ENCODE measurements at regions not wholly inside any gene's neighbourhood (a gene's known extent, or its start where the extent isn't known, plus 50 kb on each side); places are given as distances from the start of the nearest gene placed in this dataset.

DNA sequence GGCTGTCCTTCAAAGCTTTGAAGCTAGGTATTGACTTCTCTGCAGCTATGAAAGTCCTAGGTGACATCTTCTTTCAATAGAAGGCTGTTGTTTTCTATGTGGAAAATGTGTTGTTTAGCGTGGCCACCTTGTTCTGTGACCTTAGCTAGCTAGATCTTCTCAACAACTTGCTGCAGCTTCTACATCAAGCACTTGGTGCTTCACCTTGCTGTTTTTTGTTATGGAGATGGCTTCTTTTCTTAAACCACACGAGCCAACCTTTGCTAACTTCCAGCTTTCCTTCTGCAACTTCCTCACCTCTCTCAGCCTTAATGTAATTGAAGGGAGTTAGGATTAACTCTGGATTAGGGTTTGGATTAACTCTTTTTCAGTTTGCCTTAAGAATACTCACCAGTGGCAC is 128.6 kb upstream of the MMS22L start:
- 0 out of 2 replicates have a peak, but pooled peaks cover 5% of the 10 kb centered on the region for H3K4me1 ChIP-seq (ENCODE audit: control insufficient read depth, insufficient read depth, low read length)
- no peak overlapping the region for H3K9ac ChIP-seq (ENCODE audit: low read length)
- no peaks in the 10 kb centered on the region for H3K27me3 ChIP-seq (ENCODE audit: control insufficient read depth, insufficient read depth, low read length)
- H3K27ac ChIP-seq (ENCODE audit: low read depth, low read length): no peak overlapping the region
- no peaks in the 10 kb centered on the region for H3K9me3 ChIP-seq (ENCODE audit: control insufficient read depth, insufficient read depth, low read depth, low read length)
- no peak overlapping the region for H3K4me3 ChIP-seq (ENCODE audit: low read depth, low read length)
- no peaks in the 10 kb centered on the region for H3K36me3 ChIP-seq (ENCODE audit: control insufficient read depth, insufficient read depth, low read length)

- Histone ChIP-seq H3K4me1 (ENCODE audit: control insufficient read depth, insufficient read depth, low read length) (0 out of 2 replicates have a peak, but pooled peaks cover 5% of the 10 kb centered on the region), H3K9me3 (ENCODE audit: control insufficient read depth, insufficient read depth, low read depth, low read length) (no peaks in the 10 kb centered on the region), H3K36me3 (ENCODE audit: control insufficient read depth, insufficient read depth, low read length) (no peaks in the 10 kb centered on the region), H3K9ac (ENCODE audit: low read length) (no peak overlapping the region), H3K4me3 (ENCODE audit: low read depth, low read length) (no peak overlapping the region), H3K27ac (ENCODE audit: low read depth, low read length) (no peak overlapping the region), H3K27me3 (ENCODE audit: control insufficient read depth, insufficient read depth, low read length) (peaks cover 6% of the 10 kb centered on the region)
Observed at GRCh38 chr6:97412511-97412910, 129.5 kb upstream of the MMS22L start.

DNA sequence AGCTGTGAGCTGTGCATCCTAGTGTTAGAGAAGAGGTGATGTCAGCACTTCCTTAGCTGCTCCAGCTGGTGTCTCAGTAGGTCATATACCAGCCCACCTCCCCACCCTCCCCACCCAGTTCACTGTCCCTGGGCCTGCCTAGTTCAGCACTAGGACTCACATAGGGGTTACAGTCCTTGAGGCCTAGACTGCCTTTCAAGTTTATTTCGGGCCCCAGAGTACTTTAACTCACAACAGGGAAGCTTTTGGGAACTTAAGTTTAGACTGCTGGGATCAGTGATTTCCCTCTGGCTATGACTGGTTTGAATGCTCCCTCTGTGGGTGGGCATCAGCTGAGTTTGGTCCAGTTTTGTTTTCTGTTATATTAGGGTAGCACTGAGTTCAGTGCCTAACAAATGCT is 139.2 kb upstream of the MMS22L start:
- no peak overlapping the region for H3K27ac ChIP-seq (ENCODE audit: low read depth, low read length)
- H3K36me3 ChIP-seq (ENCODE audit: control insufficient read depth, insufficient read depth, low read length): no peaks in the 10 kb centered on the region
- H3K4me1 ChIP-seq (ENCODE audit: control insufficient read depth, insufficient read depth, low read length): no peaks in the 10 kb centered on the region
- no peak overlapping the region for H3K4me3 ChIP-seq (ENCODE audit: low read depth, low read length)
- no peaks in the 10 kb centered on the region for H3K9me3 ChIP-seq (ENCODE audit: control insufficient read depth, insufficient read depth, low read depth, low read length)
- H3K27me3 ChIP-seq (ENCODE audit: control insufficient read depth, insufficient read depth, low read length): peaks cover 97% of the 10 kb centered on the region
- H3K9ac ChIP-seq (ENCODE audit: low read length): no peak overlapping the region

GRCh38 chr6:97423190-97423589 is 140.2 kb upstream of the MMS22L start:
- H3K4me3 ChIP-seq (ENCODE audit: low read depth, low read length): no peak overlapping the region
- peaks cover 99% of the 10 kb centered on the region for H3K27me3 ChIP-seq (ENCODE audit: control insufficient read depth, insufficient read depth, low read length)
- no peaks in the 10 kb centered on the region for H3K36me3 ChIP-seq (ENCODE audit: control insufficient read depth, insufficient read depth, low read length)
- no peaks in the 10 kb centered on the region for H3K4me1 ChIP-seq (ENCODE audit: control insufficient read depth, insufficient read depth, low read length)
- no peak overlapping the region for H3K27ac ChIP-seq (ENCODE audit: low read depth, low read length)
- no peaks in the 10 kb centered on the region for H3K9me3 ChIP-seq (ENCODE audit: control insufficient read depth, insufficient read depth, low read depth, low read length)
- H3K9ac ChIP-seq (ENCODE audit: low read length): no peak overlapping the region

- Histone ChIP-seq H3K27ac (ENCODE audit: low read depth, low read length) (no peak overlapping the region), H3K27me3 (ENCODE audit: control insufficient read depth, insufficient read depth, low read length) (peaks cover 69% of the 10 kb centered on the region), H3K36me3 (ENCODE audit: control insufficient read depth, insufficient read depth, low read length) (no peaks in the 10 kb centered on the region), H3K4me1 (ENCODE audit: control insufficient read depth, insufficient read depth, low read length) (no peaks in the 10 kb centered on the region), H3K9me3 (ENCODE audit: control insufficient read depth, insufficient read depth, low read depth, low read length) (no peaks in the 10 kb centered on the region), H3K4me3 (ENCODE audit: low read depth, low read length) (no peak overlapping the region), H3K9ac (ENCODE audit: low read length) (no peak overlapping the region)
Observed at GRCh38 chr6:97427648-97428047, 144.6 kb upstream of the MMS22L start.

DNA sequence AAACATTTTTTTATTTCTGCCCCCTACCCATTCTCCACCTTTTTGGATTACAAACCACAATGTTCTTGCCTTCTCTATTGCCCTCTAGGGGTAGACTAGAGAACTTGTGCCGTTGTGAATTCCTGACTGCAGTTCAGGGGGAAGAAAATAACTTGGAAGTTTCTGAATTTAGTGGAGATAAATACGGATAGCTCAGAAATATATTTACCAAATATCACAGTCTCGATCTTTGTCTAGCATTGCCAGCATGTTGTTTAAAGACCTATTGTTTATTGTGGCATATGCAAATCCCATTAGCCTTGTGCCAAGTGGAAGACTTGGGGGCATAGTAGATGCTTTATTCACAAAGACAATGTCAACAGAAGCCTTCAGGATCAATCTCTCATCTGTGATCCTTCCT is 154.1 kb upstream of the MMS22L start:
- peaks cover 4% of the 10 kb centered on the region for H3K27me3 ChIP-seq (ENCODE audit: control insufficient read depth, insufficient read depth, low read length)
- no peak overlapping the region for H3K9ac ChIP-seq (ENCODE audit: low read length)
- no peaks in the 10 kb centered on the region for H3K4me1 ChIP-seq (ENCODE audit: control insufficient read depth, insufficient read depth, low read length)
- H3K27ac ChIP-seq (ENCODE audit: low read depth, low read length): no peak overlapping the region
- H3K36me3 ChIP-seq (ENCODE audit: control insufficient read depth, insufficient read depth, low read length): no peaks in the 10 kb centered on the region
- H3K4me3 ChIP-seq (ENCODE audit: low read depth, low read length): no peak overlapping the region
- no peaks in the 10 kb centered on the region for H3K9me3 ChIP-seq (ENCODE audit: control insufficient read depth, insufficient read depth, low read depth, low read length)

- no peaks in the 10 kb centered on the region for H3K9me3 ChIP-seq (ENCODE audit: control insufficient read depth, insufficient read depth, low read depth, low read length)
- no peaks in the 10 kb centered on the region for H3K36me3 ChIP-seq (ENCODE audit: control insufficient read depth, insufficient read depth, low read length)
- no peak overlapping the region for H3K4me3 ChIP-seq (ENCODE audit: low read depth, low read length)
- H3K4me1 ChIP-seq (ENCODE audit: control insufficient read depth, insufficient read depth, low read length): no peaks in the 10 kb centered on the region; the same call in 1 of the 2 replicates
- no peak overlapping the region for H3K9ac ChIP-seq (ENCODE audit: low read length)
- no peak overlapping the region for H3K27ac ChIP-seq (ENCODE audit: low read depth, low read length)
- H3K27me3 ChIP-seq (ENCODE audit: control insufficient read depth, insufficient read depth, low read length): peaks cover 4% of the 10 kb centered on the region
Observed at GRCh38 chr6:97438011-97438671, 155.1 kb upstream of the MMS22L start.

DNA sequence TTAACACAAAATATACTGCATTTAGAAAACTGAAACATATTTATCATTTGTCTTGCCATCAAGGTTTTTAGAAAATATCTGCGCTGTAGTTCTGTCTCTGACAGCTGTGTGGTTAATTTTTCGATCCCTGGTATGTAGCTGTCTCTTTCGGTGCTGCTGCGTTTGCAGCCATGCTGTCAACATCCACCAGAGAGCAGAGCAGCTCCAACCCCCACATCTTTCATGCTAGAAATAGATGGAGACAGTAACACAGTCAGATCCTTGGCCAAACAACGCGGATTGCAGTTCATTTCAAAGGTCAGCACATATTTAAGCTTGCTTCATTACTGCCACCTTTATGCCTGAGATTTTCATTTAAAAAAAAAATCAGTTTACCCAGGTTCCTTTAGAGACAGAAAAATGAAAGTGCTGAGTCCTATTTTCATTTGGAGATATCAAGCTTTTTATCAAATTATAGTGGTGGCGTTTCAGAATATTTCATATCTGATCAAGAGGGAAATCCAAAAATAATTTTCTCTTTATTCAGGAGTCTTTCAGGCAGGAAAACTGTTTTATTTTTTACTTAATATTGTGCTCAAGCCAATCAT is 157.7 kb upstream of the MMS22L start:
- peaks cover 6% of the 10 kb centered on the region; the same call in 1 of the 2 replicates for H3K4me1 ChIP-seq (ENCODE audit: control insufficient read depth, insufficient read depth, low read length)
- H3K27me3 ChIP-seq (ENCODE audit: control insufficient read depth, insufficient read depth, low read length): no peaks in the 10 kb centered on the region
- no peak overlapping the region for H3K9ac ChIP-seq (ENCODE audit: low read length)
- H3K4me3 ChIP-seq (ENCODE audit: low read depth, low read length): no peak overlapping the region
- no peak overlapping the region for H3K27ac ChIP-seq (ENCODE audit: low read depth, low read length)
- H3K36me3 ChIP-seq (ENCODE audit: control insufficient read depth, insufficient read depth, low read length): no peaks in the 10 kb centered on the region
- no peaks in the 10 kb centered on the region for H3K9me3 ChIP-seq (ENCODE audit: control insufficient read depth, insufficient read depth, low read depth, low read length)

GRCh38 chr6:97443408-97444080 is 160.5 kb upstream of the MMS22L start:
- H3K27me3 ChIP-seq (ENCODE audit: control insufficient read depth, insufficient read depth, low read length): no peaks in the 10 kb centered on the region
- H3K27ac ChIP-seq (ENCODE audit: low read depth, low read length): no peak overlapping the region
- no peak overlapping the region for H3K9ac ChIP-seq (ENCODE audit: low read length)
- H3K36me3 ChIP-seq (ENCODE audit: control insufficient read depth, insufficient read depth, low read length): no peaks in the 10 kb centered on the region
- peaks cover 6% of the 10 kb centered on the region; the same call in 1 of the 2 replicates for H3K4me1 ChIP-seq (ENCODE audit: control insufficient read depth, insufficient read depth, low read length)
- H3K4me3 ChIP-seq (ENCODE audit: low read depth, low read length): no peak overlapping the region
- no peaks in the 10 kb centered on the region for H3K9me3 ChIP-seq (ENCODE audit: control insufficient read depth, insufficient read depth, low read depth, low read length)

GRCh38 chr6:97445407-97445806 is 162.4 kb upstream of the MMS22L start:
- Histone ChIP-seq H3K4me3 (ENCODE audit: low read depth, low read length) (no peak overlapping the region), H3K9ac (ENCODE audit: low read length) (no peak overlapping the region), H3K4me1 (ENCODE audit: control insufficient read depth, insufficient read depth, low read length) (peaks cover 6% of the 10 kb centered on the region; the same call in 1 of the 2 replicates), H3K9me3 (ENCODE audit: control insufficient read depth, insufficient read depth, low read depth, low read length) (no peaks in the 10 kb centered on the region), H3K27me3 (ENCODE audit: control insufficient read depth, insufficient read depth, low read length) (no peaks in the 10 kb centered on the region), H3K27ac (ENCODE audit: low read depth, low read length) (no peak overlapping the region), H3K36me3 (ENCODE audit: control insufficient read depth, insufficient read depth, low read length) (no peaks in the 10 kb centered on the region)

DNA sequence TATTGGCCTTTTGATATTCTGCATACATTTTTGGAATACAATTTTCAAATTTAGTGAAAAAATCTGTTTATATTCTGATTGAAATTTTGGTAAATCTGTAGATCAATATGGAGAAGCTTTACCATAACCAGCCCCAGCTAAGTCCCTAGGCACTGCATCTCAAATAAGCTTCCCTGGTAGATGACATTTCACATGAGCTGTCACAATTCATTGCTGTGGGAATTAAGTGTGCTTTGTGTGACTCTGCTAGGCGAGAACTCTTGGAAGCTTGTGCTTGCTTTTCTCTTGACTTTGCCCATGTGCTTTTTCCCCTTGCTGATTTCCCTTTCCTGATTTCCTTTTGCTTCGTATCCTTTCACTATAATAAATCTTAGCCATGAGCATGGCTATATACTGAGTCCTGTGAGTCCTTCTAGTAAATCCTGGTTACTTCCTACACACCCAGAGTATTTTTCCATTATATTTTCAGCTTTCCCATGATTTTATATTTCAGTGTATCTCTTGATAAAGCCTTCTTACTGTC is 166.5 kb upstream of the MMS22L start:
- no peak overlapping the region for H3K9ac ChIP-seq (ENCODE audit: low read length)
- H3K9me3 ChIP-seq (ENCODE audit: control insufficient read depth, insufficient read depth, low read depth, low read length): no peaks in the 10 kb centered on the region

More for the DNA sequence above, 166.5 kb upstream of the MMS22L start:
- Histone ChIP-seq H3K27ac (ENCODE audit: low read depth, low read length) (no peak overlapping the region), H3K27me3 (ENCODE audit: control insufficient read depth, insufficient read depth, low read length) (no peaks in the 10 kb centered on the region), H3K4me1 (ENCODE audit: control insufficient read depth, insufficient read depth, low read length) (no peaks in the 10 kb centered on the region), H3K4me3 (ENCODE audit: low read depth, low read length) (no peak overlapping the region), H3K36me3 (ENCODE audit: control insufficient read depth, insufficient read depth, low read length) (no peaks in the 10 kb centered on the region)

All from HUES6 (cell line).